GM23338 (cell line): ENCODE measurements at regions not wholly inside any gene's neighbourhood (a gene's known extent, or its start where the extent isn't known, plus 50 kb on each side); places are given as distances from the start of the nearest gene placed in this dataset.

Source experiments
- CTCF ChIP-seq, 2 experiments: fragments of 200-600 bp in 1 of 2; sonication (generic) in 1 of 2; conservative IDR thresholded peaks; 2 replicates each; pipeline versions ENCODE4 v1.5.1 to v1.6.1; 2016 to 2017; ENCODE audit warnings: antibody characterized with exemption in 2 of 2, low read depth in 2 of 2, mild to moderate bottlenecking in 2 of 2, moderate library complexity in 1 of 2
- ETS1 ChIP-seq: IDR thresholded peaks from 2 replicates; pipeline ENCODE4 v1.6.1; 2016; ENCODE audit warnings: antibody characterized with exemption
- EZH2 ChIP-seq: fragments of 200-600 bp; sonication (generic); IDR thresholded peaks from one replicate; pipeline ENCODE4 v1.8.0; 2017; ENCODE audit warnings: antibody characterized with exemption, mild to moderate bottlenecking, low read depth; ENCODE audit not compliant: unreplicated experiment
- EZH2phosphoT487 ChIP-seq: fragments of 200-600 bp; sonication (generic); IDR thresholded peaks from one replicate; pipeline ENCODE4 v1.8.1; 2018; ENCODE audit warnings: antibody characterized with exemption; ENCODE audit not compliant: unreplicated experiment
- JUNB ChIP-seq: IDR thresholded peaks from one replicate; pipeline ENCODE4 v1.6.1; 2016; ENCODE audit warnings: antibody characterized with exemption; ENCODE audit not compliant: unreplicated experiment
- POLR2AphosphoS5 ChIP-seq: IDR thresholded peaks from 2 replicates; pipeline ENCODE4 v1.6.1; 2016; ENCODE audit warnings: antibody characterized with exemption, low read depth
- ZNF114 ChIP-seq: fragments of 250-450 bp; sonication (Bioruptor Pico); IDR thresholded peaks from 2 replicates; pipeline ENCODE4 v1.5.0; 2020; ENCODE audit warnings: mild to moderate bottlenecking, moderate library complexity

GRCh38 chr7:51458693-51459092 is 142.1 kb upstream of the COBL start:
- TF ChIP-seq CTCF (conservative IDR thresholded peaks at IDR 0.05; ENCODE audit: low read depth in 2 of 2) (no peak), JUNB (no peak), ETS1 (no peak), POLR2AphosphoS5 (no peak), EZH2 (no peak), ZNF114 (CRISPR knock-in tag) (no peak), EZH2phosphoT487 (no peak)
